ENCODE measurements at regions not wholly inside any gene's neighbourhood (a gene's known extent, or its start where the extent isn't known, plus 50 kb on each side); places are given as distances from the start of the nearest gene placed in this dataset.
"Not testable (repeated sequence)": the region's sequence is repeated elsewhere in the genome, so short reads cannot be mapped to it uniquely, and the experiment has no call there.

DNA sequence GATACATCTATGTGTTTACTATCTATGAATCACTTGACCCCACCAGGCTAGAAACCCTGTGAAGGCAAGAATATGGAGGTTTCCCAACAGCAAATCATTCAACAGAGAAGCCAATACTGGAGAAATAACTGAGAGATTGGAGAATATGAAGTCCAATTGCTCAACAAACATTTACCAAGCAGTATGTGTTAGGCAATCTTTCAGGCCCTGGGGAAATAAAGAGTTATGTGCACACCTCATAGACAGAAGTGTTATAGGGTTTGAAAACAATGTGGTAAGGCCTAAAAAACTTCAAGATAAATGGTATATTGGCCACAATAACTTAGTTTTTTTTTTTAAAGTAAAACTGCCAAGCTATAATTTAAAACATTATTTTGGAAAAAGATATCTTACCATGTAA lies 1245.8 kb downstream of the CDH11 start:
- Histone ChIP-seq H3K18ac (ENCODE audit: insufficient read length, low read depth, low read length) (no peak overlapping the region), H3K14ac (ENCODE audit: insufficient read depth, low read length) (no peak overlapping the region), H4K20me1 (ENCODE audit: control insufficient read depth, insufficient read depth, insufficient read length) (no peaks in the 10 kb centered on the region), H3K9ac (ENCODE audit: extremely low read depth, insufficient read length, low read length) (no peak overlapping the region), H3K9me3 (ENCODE audit: control insufficient read depth, low read depth, low read length) (no peaks in the 10 kb centered on the region), H3K27ac (ENCODE audit: insufficient read length, low read depth, low read length) (no peak overlapping the region), H2BK120ac (ENCODE audit: low read depth, low read length, poor library complexity, severe bottlenecking) (no peak overlapping the region), H2BK5ac (ENCODE audit: insufficient read length, low read length) (no peak overlapping the region), H3K79me2 (ENCODE audit: insufficient read depth, low read length) (no peaks in the 10 kb centered on the region), H2BK15ac (ENCODE audit: low read depth, low read length) (no peak overlapping the region), H4K91ac (ENCODE audit: insufficient read length, low read depth, low read length) (no peak overlapping the region), H3K27me3 (ENCODE audit: insufficient read depth, low read length) (no peaks in the 10 kb centered on the region), H3K79me1 (ENCODE audit: insufficient read depth, low read depth, low read length, poor library complexity, severe bottlenecking) (no peaks in the 10 kb centered on the region), H3K4me2 (ENCODE audit: insufficient read depth, insufficient read length, low read length) (no peak overlapping the region), H3T11ph (ENCODE audit: low read length) (no peak overlapping the region), H4K8ac (replicated peaks; ENCODE audit: insufficient read length, low read depth, low read length) (no peak overlapping the region), H2BK12ac (ENCODE audit: insufficient read length, low read depth, low read length) (no peak overlapping the region), H3K4ac (ENCODE audit: low read depth, low read length) (no peak overlapping the region), H3K56ac (ENCODE audit: insufficient read length, low read depth, low read length) (no peak overlapping the region), H3K23me2 (ENCODE audit: insufficient read length, low read depth, low read length, poor library complexity, severe bottlenecking) (no peaks in the 10 kb centered on the region), H2AFZ (ENCODE audit: low read length) (no peak overlapping the region), H2AK5ac (ENCODE audit: insufficient read length, low read length) (no peak overlapping the region), H2BK20ac (ENCODE audit: low read depth, low read length, poor library complexity, severe bottlenecking) (no peak overlapping the region), H3K23ac (ENCODE audit: insufficient read length, low read depth, low read length) (no peak overlapping the region), H4K5ac (ENCODE audit: insufficient read length, low read depth, low read length) (no peak overlapping the region), H3K4me1 (ENCODE audit: insufficient read depth, low read length) (no peaks in the 10 kb centered on the region)
- TF ChIP-seq CTCF (conservative IDR thresholded peaks at IDR 0.05): no peak
- Mint-ChIP-seq H3K36me3 (ENCODE audit: insufficient read depth in 1 of 3, low read depth in 3 of 3) (peaks cover 0 to 2% (median 0%) of the 10 kb centered on the region in 3 experiments; a peak in 2 of 7 replicates), H3K4me3 (no peak overlapping the region), H3K27ac (no peak overlapping the region), H3K9me3 (peaks cover 0 to 6% of the 10 kb centered on the region in 2 experiments; a peak in 1 of 5 replicates), H3K4me1 (peaks cover 2 to 4% of the 10 kb centered on the region in 2 experiments; a peak in 3 of 4 replicates), H3K27me3 (ENCODE audit: low read depth) (no peaks in the 10 kb centered on the region)
- DNase-seq: no peak

- not testable (repeated sequence) for H3K9me3 Mint-ChIP-seq; H4K8ac ChIP-seq (replicated peaks; ENCODE audit: insufficient read length, low read depth, low read length); H3K4me3 Mint-ChIP-seq; H3K79me1 ChIP-seq (ENCODE audit: insufficient read depth, low read depth, low read length, poor library complexity, severe bottlenecking); H2BK20ac ChIP-seq (ENCODE audit: low read depth, low read length, poor library complexity, severe bottlenecking); H3K9me3 ChIP-seq (ENCODE audit: control insufficient read depth, low read depth, low read length); H3K56ac ChIP-seq (ENCODE audit: insufficient read length, low read depth, low read length); H3K14ac ChIP-seq (ENCODE audit: insufficient read depth, low read length); H2AK5ac ChIP-seq (ENCODE audit: insufficient read length, low read length); H2BK15ac ChIP-seq (ENCODE audit: low read depth, low read length); H4K91ac ChIP-seq (ENCODE audit: insufficient read length, low read depth, low read length); H3K18ac ChIP-seq (ENCODE audit: insufficient read length, low read depth, low read length); H2BK120ac ChIP-seq (ENCODE audit: low read depth, low read length, poor library complexity, severe bottlenecking); DNase-seq; H3T11ph ChIP-seq (ENCODE audit: low read length); H3K4me1 Mint-ChIP-seq; H3K4me2 ChIP-seq (ENCODE audit: insufficient read depth, insufficient read length, low read length); H3K27me3 Mint-ChIP-seq (ENCODE audit: low read depth); H3K23ac ChIP-seq (ENCODE audit: insufficient read length, low read depth, low read length); H4K20me1 ChIP-seq (ENCODE audit: control insufficient read depth, insufficient read depth, insufficient read length); H3K4me1 ChIP-seq (ENCODE audit: insufficient read depth, low read length); H3K79me2 ChIP-seq (ENCODE audit: insufficient read depth, low read length); H3K27ac ChIP-seq (ENCODE audit: insufficient read length, low read depth, low read length); H4K5ac ChIP-seq (ENCODE audit: insufficient read length, low read depth, low read length); H3K23me2 ChIP-seq (ENCODE audit: insufficient read length, low read depth, low read length, poor library complexity, severe bottlenecking); H2BK12ac ChIP-seq (ENCODE audit: insufficient read length, low read depth, low read length); H3K36me3 Mint-ChIP-seq (ENCODE audit: insufficient read depth in 1 of 3, low read depth in 3 of 3); H3K27me3 ChIP-seq (ENCODE audit: insufficient read depth, low read length); H2BK5ac ChIP-seq (ENCODE audit: insufficient read length, low read length); H2AFZ ChIP-seq (ENCODE audit: low read length); H3K27ac Mint-ChIP-seq; H3K4ac ChIP-seq (ENCODE audit: low read depth, low read length); H3K9ac ChIP-seq (ENCODE audit: extremely low read depth, insufficient read length, low read length)
- WGBS (ENCODE audit: extremely low coverage, insufficient read length, low lambda C conversion rate): no CpG with 5 or more reads among the region's 20 CpGs
Measured at GRCh38 chr16:63860700-63861099, 1261.2 kb downstream of the CDH11 start.

All from H9 (cell line).